Medulla oblongata (tissue), 1 donor: ENCODE measurements at regions not wholly inside any gene's neighbourhood (a gene's known extent, or its start where the extent isn't known, plus 50 kb on each side); places are given as distances from the start of the nearest gene placed in this dataset.
A peak's percentile ranks its signal among the peaks of the same experiment; 100 is the strongest.
"Not testable (repeated sequence)": the region's sequence is repeated elsewhere in the genome, so short reads cannot be mapped to it uniquely, and the experiment has no call there.

ENCODE experiments used
- DNase-seq: peaks from one replicate; pipeline ENCODE4 v3.0.0-alpha.2; 2015; ENCODE audit errors: extremely low spot score

GRCh38 chr4:23958749-23959148 lies 68.9 kb upstream of the PPARGC1A start:
- no peak for DNase-seq

DNA sequence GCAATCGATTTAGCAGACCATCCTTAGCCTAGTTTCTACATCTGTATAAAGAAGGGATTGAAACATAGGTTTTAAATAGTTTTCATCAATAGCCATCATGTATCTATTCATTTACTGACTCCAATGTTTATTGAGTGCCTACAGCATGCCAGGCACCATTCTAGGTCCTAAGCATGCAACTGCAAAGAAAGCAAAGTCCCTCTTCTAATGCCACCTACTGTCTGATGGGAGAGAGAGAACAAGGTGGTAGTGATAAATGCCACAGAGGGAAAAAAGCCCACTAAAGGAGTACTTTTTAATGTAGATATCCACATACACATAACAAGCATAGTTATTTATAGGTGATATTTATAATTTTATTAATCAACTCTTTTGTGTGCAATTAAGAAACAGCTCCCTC lies 67.6 kb upstream of the PPARGC1A start:
- DNase-seq = no peak

DNA sequence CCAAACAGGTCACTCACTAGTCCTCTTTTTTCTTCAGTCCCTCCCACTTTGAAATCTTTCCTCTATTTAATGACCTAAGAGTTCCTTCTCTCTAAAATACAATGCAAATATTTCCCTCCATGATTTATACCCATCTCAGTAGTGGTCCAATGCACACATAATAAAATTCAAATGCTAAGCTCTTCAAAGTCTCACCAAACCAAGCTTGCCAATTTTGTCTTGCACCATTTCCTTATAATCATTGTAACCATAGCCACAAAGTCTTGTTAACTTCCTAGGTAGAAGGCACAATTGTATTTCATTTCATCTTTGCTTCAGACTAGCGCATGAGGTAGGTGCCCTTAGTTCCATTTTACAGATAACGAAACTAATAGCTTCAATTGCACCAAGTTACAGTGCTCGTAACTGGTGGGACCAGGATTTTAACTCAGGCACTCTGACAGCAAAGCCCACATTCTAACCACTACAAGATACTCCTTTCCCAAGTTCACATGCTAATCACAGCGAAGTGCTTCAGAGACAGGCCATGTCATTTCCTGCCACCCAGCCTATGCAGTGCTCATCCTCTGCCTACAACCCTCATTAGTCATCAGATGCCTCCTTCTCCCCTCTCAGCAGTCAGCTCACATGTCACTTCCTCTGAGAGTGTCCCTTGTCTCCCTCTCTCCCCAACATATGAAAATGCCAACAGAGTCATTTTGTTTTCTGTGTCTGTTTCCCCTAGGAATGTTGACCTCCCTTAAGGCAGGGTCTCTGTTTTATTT lies 66.9 kb upstream of the PPARGC1A start:
- no peak for DNase-seq

DNA sequence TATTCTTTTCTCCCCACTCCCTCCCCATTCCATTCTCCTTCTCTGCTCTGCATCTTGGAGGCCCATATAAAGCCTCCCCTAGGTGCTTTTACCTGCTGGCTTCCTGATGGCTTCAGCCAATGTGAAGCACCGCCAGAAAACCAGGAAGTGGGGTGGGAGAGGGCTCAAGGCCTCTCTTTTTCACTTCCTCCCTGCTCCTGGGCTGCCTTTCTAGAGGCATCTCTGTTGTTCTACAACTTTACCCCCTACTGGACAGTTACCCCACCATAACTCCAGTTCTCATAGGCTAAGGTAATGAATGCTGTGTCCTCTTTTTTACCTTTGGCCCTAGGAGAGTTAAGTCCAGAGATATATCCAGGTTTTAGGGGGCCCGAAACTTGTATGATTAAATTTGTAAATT lies 62.4 kb upstream of the PPARGC1A start:
- no peak for DNase-seq

GRCh38 chr4:23947826-23948225 lies 58.0 kb upstream of the PPARGC1A start:
- no peak for DNase-seq

DNA sequence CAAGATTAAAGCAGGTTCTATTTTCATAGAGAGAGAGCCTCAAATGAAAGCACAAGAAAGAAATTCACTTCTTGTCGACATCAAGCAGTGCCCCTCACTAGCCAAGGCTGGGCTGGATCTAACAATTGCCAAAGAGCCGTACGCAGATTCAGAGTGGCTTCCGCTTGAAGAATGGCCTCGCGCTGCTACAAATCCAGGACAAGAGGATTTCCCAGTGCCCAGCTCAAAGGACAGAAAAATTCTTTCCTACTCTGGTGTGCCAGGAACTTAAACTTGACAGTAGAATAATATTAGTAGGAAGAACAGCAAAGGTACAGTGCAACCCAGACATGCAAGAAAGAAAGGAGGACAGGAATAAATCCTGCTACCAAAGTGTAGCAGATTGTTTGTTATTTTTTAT lies 56.5 kb upstream of the PPARGC1A start:
- peak; percentile 22 for DNase-seq

GRCh38 chr4:23945451-23946017 lies 55.7 kb upstream of the PPARGC1A start:
- no peak for DNase-seq

DNA sequence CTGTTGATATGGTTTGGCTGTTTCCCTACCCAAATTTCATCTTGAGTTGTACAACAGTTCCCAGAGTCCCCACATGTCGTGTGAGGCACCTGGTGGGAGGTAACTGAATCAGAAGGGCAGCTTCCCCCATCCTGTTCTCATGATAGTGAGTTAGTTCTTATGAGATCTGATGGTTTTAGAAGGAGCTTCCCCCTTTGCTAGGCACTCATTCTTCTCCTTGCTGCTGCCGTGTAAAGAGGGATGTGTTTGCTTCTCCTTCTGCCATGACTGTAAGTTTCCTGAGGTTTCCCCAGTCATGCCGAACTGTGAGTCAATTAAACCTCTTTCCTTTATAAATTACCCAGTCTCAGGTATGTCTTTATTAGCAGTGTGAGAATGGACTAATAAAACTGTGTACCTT lies 54.7 kb upstream of the PPARGC1A start:
- DNase-seq = not testable (repeated sequence)

GRCh38 chr4:23943478-23943877 lies 53.6 kb upstream of the PPARGC1A start:
- DNase-seq = no peak

DNA sequence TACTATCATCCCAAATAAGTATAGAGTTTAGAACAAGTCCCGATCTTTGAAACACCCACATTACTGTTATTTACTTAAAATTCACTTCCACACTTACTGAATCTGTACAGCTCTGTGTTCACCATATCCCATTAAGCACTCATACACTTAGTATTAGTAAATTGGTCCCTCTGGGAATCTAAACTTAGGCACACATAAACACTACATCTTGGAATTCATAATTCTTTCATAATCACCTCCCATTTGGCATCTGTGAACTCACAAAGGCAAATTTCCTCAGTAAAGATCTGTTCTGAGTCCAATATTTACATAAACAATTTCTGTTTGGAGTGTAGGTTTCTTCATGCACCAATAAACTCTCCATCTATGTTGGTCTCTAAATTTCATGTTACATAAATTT lies 52.6 kb upstream of the PPARGC1A start:
- DNase-seq = no peak
